ENCODE measurements at regions not wholly inside any gene's neighbourhood (a gene's known extent, or its start where the extent isn't known, plus 50 kb on each side); places are given as distances from the start of the nearest gene placed in this dataset.

- Histone ChIP-seq H3K4me3 (no peak overlapping the region), H3K27ac (no peak overlapping the region), H3K9me3 (no peaks in the 10 kb centered on the region), H3K27me3 (no peaks in the 10 kb centered on the region), H3K4me1 (no peaks in the 10 kb centered on the region), H3K36me3 (no peaks in the 10 kb centered on the region)
- TF ChIP-seq POLR2A (IDR thresholded peaks at IDR 0.05) (no peak), CTCF (IDR thresholded peaks at IDR 0.05) (no peak)
- no peak for DNase-seq
Observed at GRCh38 chr16:5874899-5875298, 777.3 kb upstream of the EEF2KMT start.

- Histone ChIP-seq H3K9me3 (no peaks in the 10 kb centered on the region), H3K27me3 (no peaks in the 10 kb centered on the region), H3K36me3 (no peaks in the 10 kb centered on the region), H3K4me1 (no peaks in the 10 kb centered on the region), H3K27ac (no peak overlapping the region), H3K4me3 (no peak overlapping the region)
- no peak for TF ChIP-seq POLR2A (IDR thresholded peaks at IDR 0.05)
- TF ChIP-seq CTCF (IDR thresholded peaks at IDR 0.05) = no peak
- DNase-seq = no peak
Observed at GRCh38 chr16:5873221-5873620, 775.6 kb upstream of the EEF2KMT start.

DNA sequence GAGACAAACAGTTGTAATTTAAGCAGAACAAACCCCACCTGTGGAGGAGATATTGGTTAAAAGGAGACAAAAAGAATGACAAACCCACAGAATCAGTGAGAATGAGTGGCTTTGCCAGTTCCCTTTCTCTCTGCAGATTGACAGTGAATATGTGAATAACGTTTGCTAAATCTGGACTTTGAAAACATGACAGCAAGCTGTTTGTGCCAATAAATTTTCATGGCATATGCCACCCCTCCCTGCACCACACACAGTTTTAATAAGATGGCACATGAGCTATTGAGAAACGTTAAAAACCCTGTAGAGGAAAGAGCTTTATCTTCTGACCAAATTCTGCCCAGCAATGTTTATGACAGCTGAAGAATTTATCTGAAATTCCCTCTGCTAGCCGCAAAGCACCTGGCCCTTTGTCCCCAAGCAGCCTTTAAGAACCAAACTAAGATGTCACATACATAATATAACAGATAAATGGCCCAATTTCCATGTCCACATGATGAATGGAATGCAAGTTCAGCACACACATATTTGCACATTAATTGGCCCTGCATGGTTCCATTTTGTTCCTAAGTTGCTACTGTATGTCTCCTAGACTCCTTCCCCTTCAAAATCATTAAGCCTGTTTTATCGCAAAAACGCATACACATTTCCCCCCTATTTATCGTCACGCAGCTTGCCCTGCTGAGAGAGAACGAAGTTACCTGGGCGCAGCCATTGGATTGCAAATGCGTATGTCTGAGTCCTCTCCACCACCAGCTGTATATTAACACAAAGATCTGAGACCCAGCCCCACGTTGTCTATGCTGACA lies 773.5 kb upstream of the EEF2KMT start:
- Histone ChIP-seq H3K4me3 (no peak overlapping the region), H3K27me3 (no peaks in the 10 kb centered on the region), H3K27ac (no peak overlapping the region), H3K36me3 (no peaks in the 10 kb centered on the region), H3K4me1 (no peaks in the 10 kb centered on the region), H3K9me3 (no peaks in the 10 kb centered on the region)
- DNase-seq = no peak
- no peak for TF ChIP-seq CTCF (IDR thresholded peaks at IDR 0.05)
- no peak for TF ChIP-seq POLR2A (IDR thresholded peaks at IDR 0.05)

- TF ChIP-seq CTCF (IDR thresholded peaks at IDR 0.05) (no peak), POLR2A (IDR thresholded peaks at IDR 0.05) (no peak)
- no peaks in the 10 kb centered on the region for H3K9me3 ChIP-seq
- H3K36me3 ChIP-seq = no peaks in the 10 kb centered on the region
- H3K4me3 ChIP-seq = no peak overlapping the region
- no peaks in the 10 kb centered on the region for H3K27me3 ChIP-seq
- no peak overlapping the region for H3K27ac ChIP-seq
- DNase-seq = no peak
- no peaks in the 10 kb centered on the region for H3K4me1 ChIP-seq
Observed at GRCh38 chr16:5867250-5867649, 769.7 kb upstream of the EEF2KMT start.

DNA sequence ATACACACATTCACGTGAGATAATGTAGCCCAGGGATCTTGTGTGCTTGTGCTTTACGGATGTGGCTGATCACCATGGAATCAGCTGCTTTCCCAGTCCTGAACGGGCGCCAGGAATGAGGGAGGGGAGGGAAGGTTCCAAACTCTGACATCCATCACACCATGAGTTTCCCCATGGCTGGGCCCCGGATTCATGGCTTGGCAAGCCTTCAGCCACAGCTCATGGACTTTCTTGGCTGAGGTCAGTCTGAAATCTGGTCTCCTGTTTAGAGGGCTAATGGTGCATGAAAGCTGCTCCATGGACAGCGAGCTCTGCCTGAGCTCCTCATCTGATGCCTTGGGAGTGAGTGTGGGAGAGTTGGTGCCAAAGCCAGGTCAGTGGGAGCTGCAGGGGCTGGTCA lies 767.6 kb upstream of the EEF2KMT start:
- H3K27me3 ChIP-seq = no peaks in the 10 kb centered on the region
- TF ChIP-seq CTCF (IDR thresholded peaks at IDR 0.05) (no peak), POLR2A (IDR thresholded peaks at IDR 0.05) (no peak)
- no peaks in the 10 kb centered on the region for H3K9me3 ChIP-seq
- H3K4me1 ChIP-seq = no peaks in the 10 kb centered on the region
- no peak for DNase-seq
- no peak overlapping the region for H3K4me3 ChIP-seq
- no peak overlapping the region for H3K27ac ChIP-seq
- H3K36me3 ChIP-seq = no peaks in the 10 kb centered on the region
